NCI-H1436 (cell line): ENCODE measurements at regions not wholly inside any gene's neighbourhood (a gene's known extent, or its start where the extent isn't known, plus 50 kb on each side); places are given as distances from the start of the nearest gene placed in this dataset.
"Not testable (repeated sequence)": the region's sequence is repeated elsewhere in the genome, so short reads cannot be mapped to it uniquely, and the experiment has no call there.

ENCODE experiments used
- DNase-seq: peaks from one replicate; lab custom pipeline; 2025; lab: John Stamatoyannopoulos, UW

- DNase-seq: no peak
Observed at GRCh38 chr3:69647511-69648110, 91.7 kb upstream of the MITF start.

GRCh38 chr3:69647081-69647480, 92.2 kb upstream of the MITF start:
- DNase-seq: no peak

GRCh38 chr3:69646287-69647067, 92.8 kb upstream of the MITF start:
- DNase-seq: no peak

- no peak for DNase-seq
Observed at GRCh38 chr3:69642606-69643005, 96.7 kb upstream of the MITF start.

- no peak for DNase-seq
Observed at GRCh38 chr3:69639851-69640250, 99.4 kb upstream of the MITF start.

GRCh38 chr3:69628951-69629350, 110.3 kb upstream of the MITF start:
- DNase-seq: no peak

- no peak for DNase-seq
Observed at GRCh38 chr3:69613286-69613685, 126.0 kb upstream of the MITF start.

GRCh38 chr3:69612791-69613190, 126.5 kb upstream of the MITF start:
- DNase-seq: no peak

GRCh38 chr3:69609566-69609965, 129.7 kb upstream of the MITF start:
- not testable (repeated sequence) for DNase-seq

- no peak for DNase-seq
Observed at GRCh38 chr3:69607466-69608305, 131.6 kb upstream of the MITF start.

GRCh38 chr3:69605867-69606266, 133.4 kb upstream of the MITF start:
- no peak for DNase-seq

GRCh38 chr3:69604735-69605450, 134.4 kb upstream of the MITF start:
- no peak for DNase-seq

GRCh38 chr3:69602112-69602511, 137.2 kb upstream of the MITF start:
- no peak for DNase-seq

- DNase-seq: no peak
Observed at GRCh38 chr3:69594286-69594685, 145.0 kb upstream of the MITF start.

- DNase-seq: no peak
Observed at GRCh38 chr3:69591164-69591736, 148.0 kb upstream of the MITF start.

- no peak for DNase-seq
Observed at GRCh38 chr3:69590111-69590510, 149.2 kb upstream of the MITF start.

- DNase-seq: no peak
Observed at GRCh38 chr3:69588170-69588569, 151.1 kb upstream of the MITF start.

- no peak for DNase-seq
Observed at GRCh38 chr3:69585472-69585871, 153.8 kb upstream of the MITF start.

- DNase-seq: no peak
Observed at GRCh38 chr3:69582044-69582443, 157.2 kb upstream of the MITF start.

GRCh38 chr3:69579306-69580041, 159.8 kb upstream of the MITF start:
- no peak for DNase-seq

GRCh38 chr3:69569520-69569919, 169.7 kb upstream of the MITF start:
- no peak for DNase-seq
